Thymus (tissue), 11 donors: ENCODE measurements at regions not wholly inside any gene's neighbourhood (a gene's known extent, or its start where the extent isn't known, plus 50 kb on each side); places are given as distances from the start of the nearest gene placed in this dataset.

Experiments used
- DNase-seq, 9 donors: peaks; one replicate each; pipeline ENCODE4 v3.0.0-alpha.2; 2013; ENCODE audit warnings: low spot score in 9 of 9, low read depth in 6 of 9, missing footprints in 1 of 9
- H3K27ac ChIP-seq, 2 donors: one replicate each; pipeline ENCODE4 v1.5.1; 2013; ENCODE audit warnings: control low read depth in 1 of 2, low read depth in 1 of 2, low read length in 1 of 2, mild to moderate bottlenecking in 1 of 2, moderate library complexity in 1 of 2
- H3K27me3 ChIP-seq, 2 donors: one replicate each; pipeline ENCODE4 v1.5.1; 2013; ENCODE audit warnings: low read length in 1 of 2; ENCODE audit not compliant: control insufficient read depth in 2 of 2, insufficient read depth in 1 of 2
- H3K36me3 ChIP-seq, 2 donors: one replicate each; pipeline ENCODE4 v1.5.1; 2013; ENCODE audit warnings: low read length in 1 of 2, mild to moderate bottlenecking in 1 of 2, moderate library complexity in 1 of 2; ENCODE audit not compliant: control insufficient read depth in 2 of 2, insufficient read depth in 2 of 2
- H3K4me1 ChIP-seq, 2 donors: one replicate each; pipeline ENCODE4 v1.5.1; 2013; ENCODE audit warnings: low read length in 2 of 2; ENCODE audit not compliant: control insufficient read depth in 2 of 2, insufficient read depth in 2 of 2
- H3K4me3 ChIP-seq, 2 donors: one replicate each; pipeline ENCODE4 v1.5.1; 2013; ENCODE audit warnings: low read length in 2 of 2, control low read depth in 1 of 2, mild to moderate bottlenecking in 1 of 2
- H3K9me3 ChIP-seq, 2 donors: one replicate each; pipeline ENCODE4 v1.5.1; 2013; ENCODE audit warnings: low read length in 1 of 2, mild to moderate bottlenecking in 1 of 2; ENCODE audit not compliant: control insufficient read depth in 2 of 2, insufficient read depth in 1 of 2
- WGBS: extraction: QIAGEN DNeasy Blood & Tissue Kit; methylation state at CpG from one replicate; pipeline ENCODE4 v1.1.7; 2013; 5-methylcytosine and 5-hydroxymethylcytosine counted together
- donor health status: healthy.

GRCh38 chr13:40094056-40094455, 438.6 kb downstream of the COG6 start:
- WGBS = 93% methylated on average over 4 of the region's 4 CpGs
- H3K27ac ChIP-seq = no peak overlapping the region
- H3K36me3 ChIP-seq = no peaks in the 10 kb centered on the region
- H3K27me3 ChIP-seq = no peaks in the 10 kb centered on the region
- no peaks in the 10 kb centered on the region for H3K4me1 ChIP-seq
- H3K9me3 ChIP-seq = peaks cover 0 to 2% of the 10 kb centered on the region in 2 donors
- no peak overlapping the region for H3K4me3 ChIP-seq
- DNase-seq = no peak

- DNase-seq = no peak
- Histone ChIP-seq H3K36me3 (no peaks in the 10 kb centered on the region), H3K4me3 (no peak overlapping the region), H3K4me1 (no peaks in the 10 kb centered on the region), H3K9me3 (peaks cover 0 to 9% of the 10 kb centered on the region in 2 donors), H3K27me3 (no peaks in the 10 kb centered on the region), H3K27ac (no peak overlapping the region)
- 97% methylated on average over 9 of the region's 9 CpGs for WGBS
These were observed 440.4 kb downstream of the COG6 start for GRCh38 chr13:40095695-40096356.

GRCh38 chr13:40096357-40096901, 441.0 kb downstream of the COG6 start:
- 83% methylated on average over 4 of the region's 4 CpGs for WGBS
- no peak overlapping the region for H3K27ac ChIP-seq
- no peak overlapping the region for H3K4me3 ChIP-seq
- no peaks in the 10 kb centered on the region for H3K27me3 ChIP-seq
- DNase-seq = peak in 2 of 9 donors; percentile 17 to 49
- no peaks in the 10 kb centered on the region for H3K4me1 ChIP-seq
- no peaks in the 10 kb centered on the region for H3K36me3 ChIP-seq
- H3K9me3 ChIP-seq = peaks cover 0 to 9% of the 10 kb centered on the region in 2 donors

GRCh38 chr13:40098246-40098645, 442.8 kb downstream of the COG6 start:
- no peak overlapping the region for H3K27ac ChIP-seq
- H3K9me3 ChIP-seq = peaks cover 0 to 9% of the 10 kb centered on the region in 2 donors
- DNase-seq = no peak
- no peak overlapping the region for H3K4me3 ChIP-seq
- no peaks in the 10 kb centered on the region for H3K27me3 ChIP-seq
- no peaks in the 10 kb centered on the region for H3K36me3 ChIP-seq
- 98% methylated on average over 7 of the region's 7 CpGs for WGBS
- H3K4me1 ChIP-seq = peaks cover 0 to 5% of the 10 kb centered on the region in 2 donors

- Histone ChIP-seq H3K27ac (no peak overlapping the region), H3K27me3 (no peaks in the 10 kb centered on the region), H3K36me3 (no peaks in the 10 kb centered on the region), H3K9me3 (peaks cover 0 to 9% of the 10 kb centered on the region in 2 donors), H3K4me3 (no peak overlapping the region), H3K4me1 (peaks cover 0 to 5% of the 10 kb centered on the region in 2 donors)
- DNase-seq = no peak
- 91% methylated on average over 3 of the region's 3 CpGs for WGBS
These were observed 446.4 kb downstream of the COG6 start for GRCh38 chr13:40101708-40102359.

GRCh38 chr13:40102360-40102727, 446.9 kb downstream of the COG6 start:
- H3K27me3 ChIP-seq = no peaks in the 10 kb centered on the region
- peaks cover 0 to 9% of the 10 kb centered on the region in 2 donors for H3K9me3 ChIP-seq
- H3K4me1 ChIP-seq = peaks cover 0 to 5% of the 10 kb centered on the region in 2 donors
- DNase-seq = no peak
- no peak overlapping the region for H3K27ac ChIP-seq
- H3K36me3 ChIP-seq = no peaks in the 10 kb centered on the region
- no peak overlapping the region for H3K4me3 ChIP-seq
- WGBS = 96% methylated on average over 3 of the region's 3 CpGs

DNA sequence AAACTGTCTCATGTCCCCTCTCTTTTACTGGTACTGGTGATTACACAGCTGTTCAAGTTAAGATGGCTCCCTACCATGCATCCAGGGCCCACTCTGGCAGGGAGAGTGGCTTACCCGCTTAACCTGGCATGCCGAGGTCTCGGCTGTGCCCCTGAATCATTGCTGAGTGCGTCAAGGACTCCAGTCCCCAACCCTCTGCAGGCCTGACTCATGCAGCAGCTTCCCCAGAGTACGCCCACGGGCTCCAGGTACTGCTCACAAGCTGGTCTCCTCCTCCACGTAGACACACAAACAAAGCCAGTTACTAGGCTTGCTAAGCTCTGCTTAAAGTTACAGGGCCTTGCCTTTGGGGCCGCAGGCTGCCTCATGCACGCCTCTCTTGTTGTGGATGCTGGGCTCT, 447.4 kb downstream of the COG6 start:
- DNase-seq = peak in 2 of 9 donors; percentile 19 to 45
- H3K36me3 ChIP-seq = no peaks in the 10 kb centered on the region
- no peak overlapping the region for H3K27ac ChIP-seq
- H3K4me1 ChIP-seq = peaks cover 0 to 5% of the 10 kb centered on the region in 2 donors
- H3K27me3 ChIP-seq = no peaks in the 10 kb centered on the region
- 88% methylated on average over 9 of the region's 9 CpGs for WGBS
- peaks cover 0 to 9% of the 10 kb centered on the region in 2 donors for H3K9me3 ChIP-seq
- no peak overlapping the region for H3K4me3 ChIP-seq

DNA sequence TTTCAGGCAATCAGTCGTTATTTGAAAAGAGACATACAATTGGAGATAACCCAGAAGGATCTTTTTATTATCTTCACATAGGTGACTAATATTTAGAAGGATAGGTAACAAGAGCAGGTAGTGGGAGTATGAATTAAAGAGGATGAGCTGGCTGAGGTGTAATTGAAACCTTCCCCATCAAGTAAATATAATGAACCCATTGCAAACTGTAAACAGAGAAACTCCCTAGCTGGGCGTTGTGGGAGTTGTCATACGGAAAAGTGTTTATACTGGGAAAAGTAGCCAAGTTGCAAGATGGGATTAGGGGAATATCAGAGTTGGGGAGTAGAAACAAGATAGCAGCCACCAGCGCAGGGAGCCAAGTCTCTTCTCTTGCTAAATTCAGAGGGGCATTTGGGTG, 448.4 kb downstream of the COG6 start:
- WGBS = 96% methylated on average over 4 of the region's 4 CpGs
- H3K9me3 ChIP-seq = peaks cover 0 to 9% of the 10 kb centered on the region in 2 donors
- no peaks in the 10 kb centered on the region for H3K27me3 ChIP-seq
- H3K36me3 ChIP-seq = no peaks in the 10 kb centered on the region
- H3K4me1 ChIP-seq = peaks cover 0 to 5% of the 10 kb centered on the region in 2 donors
- DNase-seq = no peak
- H3K27ac ChIP-seq = no peak overlapping the region
- H3K4me3 ChIP-seq = no peak overlapping the region

DNA sequence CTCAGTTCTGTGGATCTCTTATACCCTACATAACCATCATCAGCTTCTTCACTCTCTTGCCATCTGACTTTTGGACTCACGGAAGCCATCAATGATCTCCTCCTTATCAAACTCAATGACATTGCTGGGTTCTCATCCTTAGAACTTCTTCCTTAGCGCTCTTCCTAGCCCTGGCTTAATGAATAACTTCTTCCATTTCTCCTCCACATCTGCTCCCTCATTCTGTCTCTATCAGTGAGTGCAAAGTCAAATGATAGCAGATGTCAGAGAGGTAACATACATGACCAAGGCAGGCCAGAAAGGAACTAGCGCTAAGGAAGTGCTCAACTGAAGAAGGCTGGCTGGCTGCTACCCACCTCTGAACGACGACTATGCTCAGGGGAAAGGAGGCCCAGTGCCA, 449.8 kb downstream of the COG6 start:
- Histone ChIP-seq H3K9me3 (no peaks in the 10 kb centered on the region), H3K27me3 (no peaks in the 10 kb centered on the region), H3K4me3 (no peak overlapping the region), H3K4me1 (peaks cover 0 to 5% of the 10 kb centered on the region in 2 donors), H3K27ac (no peak overlapping the region), H3K36me3 (no peaks in the 10 kb centered on the region)
- 92% methylated on average over 5 of the region's 5 CpGs for WGBS
- DNase-seq = no peak
